Heart right ventricle (tissue), 16 donors: ENCODE measurements at regions not wholly inside any gene's neighbourhood (a gene's known extent, or its start where the extent isn't known, plus 50 kb on each side); places are given as distances from the start of the nearest gene placed in this dataset.

Experiments
- ATAC-seq, 8 donors: fragments of 200-7000 bp; cut with Tn5 transposase; one replicate each; pipeline ENCODE4 v1.9.1; 2020; ENCODE audit warnings: mild to moderate bottlenecking in 8 of 8, moderate library complexity in 8 of 8, moderate number of reproducible peaks in 1 of 8
- DNase-seq, 2 donors: peaks; one replicate each; pipeline ENCODE4 v3.0.0-alpha.2; 2020
- H3K27ac ChIP-seq, 10 donors: fragments of 200-600 bp; sonication (generic) in 2 of 10; one replicate each; pipeline versions ENCODE4 v1.5.0 to v1.8.0; 2020 to 2022; ENCODE audit warnings: mild to moderate bottlenecking in 3 of 10
- H3K27me3 ChIP-seq, 7 donors: fragments of 200-600 bp; one replicate each; pipeline ENCODE4 v1.8.0; 2021 to 2022; ENCODE audit warnings: mild to moderate bottlenecking in 2 of 7
- H3K36me3 ChIP-seq, 9 donors: fragments of 200-600 bp; sonication (generic) in 1 of 9; one replicate each; pipeline versions ENCODE4 v1.5.0 to v1.8.0; 2020 to 2022; ENCODE audit warnings: mild to moderate bottlenecking in 2 of 9
- H3K4me1 ChIP-seq, 9 donors: fragments of 200-600 bp; sonication (generic) in 1 of 9; one replicate each; pipeline versions ENCODE4 v1.5.0 to v1.8.0; 2020 to 2022; ENCODE audit warnings: mild to moderate bottlenecking in 4 of 9
- H3K4me3 ChIP-seq, 10 donors: fragments of 200-600 bp; sonication (generic) in 2 of 10; one replicate each; pipeline versions ENCODE4 v1.5.0 to v1.8.0; 2020 to 2022; ENCODE audit warnings: mild to moderate bottlenecking in 7 of 10, moderate library complexity in 2 of 10
- H3K9me3 ChIP-seq, 11 donors: fragments of 200-600 bp in 10 of 11; sonication (generic) in 2 of 11; one replicate each; pipeline versions ENCODE4 v1.5.0 to v1.8.0; 2013 to 2022; ENCODE audit warnings: mild to moderate bottlenecking in 2 of 11, control low read depth in 1 of 11, moderate library complexity in 1 of 11
- CTCF ChIP-seq, 9 donors: fragments of 200-600 bp; sonication (generic) in 2 of 9; IDR thresholded peaks; one replicate each; pipeline versions ENCODE4 v1.5.0 to v1.8.0; 2021 to 2022; ENCODE audit warnings: antibody characterized with exemption in 9 of 9, mild to moderate bottlenecking in 5 of 9, moderate library complexity in 1 of 9
- WGBS, 2 donors: extraction: QIAGEN DNeasy Blood & Tissue Kit; methylation state at CpG; one replicate each; pipeline ENCODE4 v1.1.7; 2013; ENCODE audit warnings: inconsistent platforms in 1 of 2; 5-methylcytosine and 5-hydroxymethylcytosine counted together
- intact Hi-C, 10 donors: fragments of 100-400 bp; cut with DNase I; formaldehyde crosslinking; loops; one replicate each; pipeline versions ENCODE4 v1.11.1 to v1.14.2; 2022
- donor health status: Arrhythmogenic right ventricular cardiomyopathy.
- donor health status: ischemic (EF 13 %, LVEDD 7.1; RV severe dilation, severe dysfunction).
- donor health status: healthy with polysubstance abuse.
- donor health status: DM: no; HTN: yes; CAD: no.
- donor health status: DM: no; HTN: no; CAD: no.
- donor health status: ischemic (EF 25% LVEDD 6.9; RV normal size, moderate dysfunction).
- donor health status: ischemic (EF 25% LVEDD 5.7; RV mildly dilated, moderate dysfunction).
- donor health status: healthy.
- donor health status: DM: yes; HTN: yes; CAD: no.
- donor health status: Ischemic cardiomyopathy.
- donor health status: ischemic (EF 35%, LVEDD 5.7; RV mildly dilated, moderate dysfunction).
- donor health status: nonischemic (EF 11% LVEDD 7.7; RV severe dilation, severe dysfunction).
- donor health status: DM: yes; HTN: yes; CAD: no.
- donor health status: PGD.
- donor health status: ischemic (EF 29% LVEDD 5.4; RV normal size, mild dysfunction).
- donor health status: nonischemic (EF 23%, LVEDD 6.1; RV moderate dilation, normal function).

- H3K4me1 ChIP-seq: no peaks in the 10 kb centered on the region
- 53 to 54% methylated on average over 2 of the region's 2 CpGs for WGBS, 2 donors
- no peaks in the 10 kb centered on the region for H3K9me3 ChIP-seq
- intact Hi-C loops: no loop called here
- H3K27ac ChIP-seq: no peak overlapping the region
- no peaks in the 10 kb centered on the region for H3K36me3 ChIP-seq
- no peaks in the 10 kb centered on the region for H3K27me3 ChIP-seq
- no peak for ATAC-seq
- H3K4me3 ChIP-seq: no peak overlapping the region
- TF ChIP-seq CTCF (IDR thresholded peaks at IDR 0.05): no peak
- DNase-seq: no peak
Observed at GRCh38 chr1:194447636-194448035, 1261.2 kb upstream of the B3GALT2 start.

- Histone ChIP-seq H3K36me3 (no peaks in the 10 kb centered on the region), H3K4me3 (no peak overlapping the region), H3K27ac (no peak overlapping the region), H3K9me3 (peaks cover 0 to 4% (median 0%) of the 10 kb centered on the region in 11 donors), H3K4me1 (no peaks in the 10 kb centered on the region), H3K27me3 (no peaks in the 10 kb centered on the region)
- WGBS, 2 donors: 63 to 70% methylated on average over 2 of the region's 2 CpGs
- no peak for ATAC-seq
- no peak for TF ChIP-seq CTCF (IDR thresholded peaks at IDR 0.05)
- no peak for DNase-seq
- intact Hi-C loops: no loop called here
Observed at GRCh38 chr1:194445244-194445643, 1258.8 kb upstream of the B3GALT2 start.

DNA sequence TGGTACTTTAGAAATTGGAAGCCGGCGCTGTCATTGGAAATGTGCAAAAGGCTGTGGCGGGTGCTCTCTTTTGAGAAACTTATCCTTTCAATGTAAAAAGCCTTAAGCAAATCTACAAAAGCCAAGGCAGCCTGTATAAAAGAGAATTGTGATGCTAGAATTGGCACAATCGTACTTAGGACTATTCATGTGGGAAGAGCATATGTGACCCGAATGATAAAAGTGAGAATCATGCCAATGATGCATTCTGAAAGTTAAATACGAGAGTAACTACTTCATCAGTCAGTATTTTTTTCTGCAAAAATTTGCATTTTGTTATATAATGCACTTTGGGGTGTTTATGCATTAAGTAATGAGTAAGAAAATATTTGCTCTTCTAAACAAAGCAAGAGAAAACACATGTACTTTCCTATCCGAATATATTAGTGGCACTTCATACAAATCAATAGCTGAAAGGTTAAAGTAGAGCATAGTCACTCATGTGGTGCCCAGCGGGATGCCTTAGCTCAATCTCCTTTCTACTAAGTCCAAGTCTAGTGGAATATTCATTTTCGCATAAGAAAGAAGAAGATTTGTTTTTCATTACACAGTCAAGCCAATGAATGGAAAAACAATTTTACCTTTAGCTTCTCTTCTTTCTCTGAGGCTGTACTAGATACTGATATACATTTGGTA is 1256.6 kb upstream of the B3GALT2 start:
- H3K27ac ChIP-seq: no peak overlapping the region
- TF ChIP-seq CTCF (IDR thresholded peaks at IDR 0.05): no peak
- intact Hi-C loops: no loop called here

DNA sequence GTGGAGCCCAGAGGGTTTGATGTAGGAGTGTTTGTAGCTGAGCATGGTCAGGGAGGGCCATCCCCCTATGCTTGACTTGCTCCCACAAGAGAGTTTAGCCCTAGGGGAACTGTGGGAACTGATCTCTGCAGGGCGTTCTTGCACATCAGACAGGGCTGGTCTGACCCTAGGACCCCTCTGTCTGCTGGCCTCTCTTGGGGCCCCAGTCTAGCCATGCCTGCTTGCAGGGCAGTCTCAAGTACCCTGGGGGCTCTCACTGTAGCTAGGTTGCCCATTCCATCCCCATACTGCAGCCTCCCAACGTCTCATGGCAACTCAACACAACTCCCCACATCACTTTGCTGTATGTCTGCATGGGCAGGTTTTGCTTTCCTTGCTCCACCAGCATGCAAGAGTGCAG is 1250.7 kb upstream of the B3GALT2 start:
- Histone ChIP-seq H3K36me3 (no peaks in the 10 kb centered on the region), H3K27ac (no peak overlapping the region), H3K4me3 (no peak overlapping the region), H3K27me3 (no peaks in the 10 kb centered on the region), H3K4me1 (no peaks in the 10 kb centered on the region), H3K9me3 (peaks cover 0 to 4% (median 0%) of the 10 kb centered on the region in 11 donors)
- DNase-seq (no peak), ATAC-seq (no peak)
- intact Hi-C loops: no loop called here
- no peak for TF ChIP-seq CTCF (IDR thresholded peaks at IDR 0.05)
- 71% methylated on average over 2 of the region's 2 CpGs for WGBS, 2 donors

More for the DNA sequence above, 1256.6 kb upstream of the B3GALT2 start:
- Histone ChIP-seq H3K27me3 (no peaks in the 10 kb centered on the region), H3K4me3 (no peak overlapping the region), H3K9me3 (peaks cover 0 to 4% (median 0%) of the 10 kb centered on the region in 11 donors), H3K36me3 (no peaks in the 10 kb centered on the region), H3K4me1 (no peaks in the 10 kb centered on the region)
- DNase-seq: no peak
- no peak for ATAC-seq
- 82 to 85% methylated on average over 9 of the region's 9 CpGs for WGBS, 2 donors
